ENCODE measurements at regions not wholly inside any gene's neighbourhood (a gene's known extent, or its start where the extent isn't known, plus 50 kb on each side); places are given as distances from the start of the nearest gene placed in this dataset.

- H3K4me1 ChIP-seq (ENCODE audit: insufficient read depth, low read length, poor library complexity, severe bottlenecking), result no peaks in the 10 kb centered on the region
- POLR2A ChIA-PET (ENCODE audit: low non-redundant PET), result no interaction called here
- H3K27ac ChIP-seq (ENCODE audit: low read depth, low read length, poor library complexity, severe bottlenecking), result no peak overlapping the region
- H3K9me3 ChIP-seq (ENCODE audit: low read depth, low read length, poor library complexity, severe bottlenecking), result peaks cover 9% of the 10 kb centered on the region
- no peaks in the 10 kb centered on the region for H3K27me3 ChIP-seq (replicated peaks; ENCODE audit: insufficient read depth, low read depth, low read length, poor library complexity)
- intact Hi-C loops (cut with micrococcal nuclease; ENCODE audit: unreplicated experiment), result no loop called here
- H3K36me3 ChIP-seq (ENCODE audit: insufficient read depth, low read length, poor library complexity, severe bottlenecking), result no peaks in the 10 kb centered on the region
- no peak for DNase-seq (ENCODE audit: low spot score)
- CTCF ChIA-PET, result no interaction called here
- BruUV-seq (replicated peaks), result no TSS peak
- no peak for TF ChIP-seq EZH2 (IDR thresholded peaks at IDR 0.05; ENCODE audit: borderline replicate concordance, low read depth, low read length, poor library complexity, severe bottlenecking)
- TF ChIP-seq CTCF (conservative IDR thresholded peaks at IDR 0.05; ENCODE audit: low read depth, low read length), result no peak
- H3K4me3 ChIP-seq (ENCODE audit: low read depth, low read length, poor library complexity, severe bottlenecking), result no peak overlapping the region
Observed at GRCh38 chr10:93171837-93172236, 98.1 kb downstream of the CYP26A1 start.

GRCh38 chr10:93173967-93174845 lies 100.5 kb downstream of the CYP26A1 start:
- BruUV-seq (replicated peaks), result no TSS peak
- DNase-seq (ENCODE audit: low spot score), result no peak
- no peaks in the 10 kb centered on the region for H3K4me1 ChIP-seq (ENCODE audit: insufficient read depth, low read length, poor library complexity, severe bottlenecking)
- POLR2A ChIA-PET (ENCODE audit: low non-redundant PET), result no interaction called here
- CTCF ChIA-PET, result no interaction called here
- no peak overlapping the region for H3K4me3 ChIP-seq (ENCODE audit: low read depth, low read length, poor library complexity, severe bottlenecking)
- intact Hi-C loops (cut with micrococcal nuclease; ENCODE audit: unreplicated experiment), result no loop called here
- no peaks in the 10 kb centered on the region for H3K27me3 ChIP-seq (replicated peaks; ENCODE audit: insufficient read depth, low read depth, low read length, poor library complexity)
- H3K36me3 ChIP-seq (ENCODE audit: insufficient read depth, low read length, poor library complexity, severe bottlenecking), result no peaks in the 10 kb centered on the region
- H3K27ac ChIP-seq (ENCODE audit: low read depth, low read length, poor library complexity, severe bottlenecking), result no peak overlapping the region
- H3K9me3 ChIP-seq (ENCODE audit: low read depth, low read length, poor library complexity, severe bottlenecking), result peaks cover 9% of the 10 kb centered on the region
- TF ChIP-seq EZH2 (IDR thresholded peaks at IDR 0.05; ENCODE audit: borderline replicate concordance, low read depth, low read length, poor library complexity, severe bottlenecking) (no peak), CTCF (conservative IDR thresholded peaks at IDR 0.05; ENCODE audit: low read depth, low read length) (no peak)

- no peak for DNase-seq (ENCODE audit: low spot score)
- no peak overlapping the region for H3K27ac ChIP-seq (ENCODE audit: low read depth, low read length, poor library complexity, severe bottlenecking)
- H3K9me3 ChIP-seq (ENCODE audit: low read depth, low read length, poor library complexity, severe bottlenecking), result peaks cover 2% of the 10 kb centered on the region
- H3K4me3 ChIP-seq (ENCODE audit: low read depth, low read length, poor library complexity, severe bottlenecking), result no peak overlapping the region
- ChIA-PET POLR2A (ENCODE audit: low non-redundant PET) (no interaction called here), CTCF (interaction anchor here (0.6 kb wide), 1 partner anchor 30 kb away, joined by 4 read pairs; no protein-coding TSS in a partner anchor)
- BruUV-seq (replicated peaks), result no TSS peak
- intact Hi-C loops (cut with micrococcal nuclease; ENCODE audit: unreplicated experiment), result no loop called here
- H3K27me3 ChIP-seq (replicated peaks; ENCODE audit: insufficient read depth, low read depth, low read length, poor library complexity), result no peaks in the 10 kb centered on the region
- H3K4me1 ChIP-seq (ENCODE audit: insufficient read depth, low read length, poor library complexity, severe bottlenecking), result no peaks in the 10 kb centered on the region
- TF ChIP-seq EZH2 (IDR thresholded peaks at IDR 0.05; ENCODE audit: borderline replicate concordance, low read depth, low read length, poor library complexity, severe bottlenecking) (no peak), CTCF (conservative IDR thresholded peaks at IDR 0.05; ENCODE audit: low read depth, low read length) (no peak)
- no peaks in the 10 kb centered on the region for H3K36me3 ChIP-seq (ENCODE audit: insufficient read depth, low read length, poor library complexity, severe bottlenecking)
Observed at GRCh38 chr10:93175490-93175889, 101.8 kb downstream of the CYP26A1 start.
